ENCODE measurements at regions not wholly inside any gene's neighbourhood (a gene's known extent, or its start where the extent isn't known, plus 50 kb on each side); places are given as distances from the start of the nearest gene placed in this dataset.

DNA sequence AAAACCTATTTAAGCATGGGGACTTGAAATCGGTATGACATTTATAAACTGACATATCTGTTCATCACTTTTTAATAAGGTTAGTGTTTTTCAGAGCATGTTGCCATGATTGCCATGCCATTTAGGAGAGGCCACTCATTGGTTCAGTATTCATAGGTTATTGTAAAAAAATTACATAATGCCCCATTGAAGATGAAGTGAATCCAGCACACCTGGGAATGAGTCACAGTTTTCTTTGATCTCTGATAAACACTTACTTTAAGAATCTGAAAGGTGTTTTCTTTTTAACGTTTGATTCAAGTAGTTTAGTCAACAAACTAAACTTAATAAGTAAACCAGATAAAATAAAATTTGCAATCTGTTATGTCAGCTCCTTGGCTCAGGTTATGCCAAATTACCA is 278.3 kb downstream of the ARL4A start:
- no peak for TF ChIP-seq ARNT (IDR thresholded peaks at IDR 0.05)
- no peak for TF ChIP-seq FOXM1 (IDR thresholded peaks at IDR 0.05; ENCODE audit: borderline replicate concordance)
- TF ChIP-seq BHLHE40 (IDR thresholded peaks at IDR 0.05; ENCODE audit: borderline replicate concordance), result no peak
- no peak for TF ChIP-seq L3MBTL2 (conservative IDR thresholded peaks at IDR 0.05)
- TF ChIP-seq TARDBP (IDR thresholded peaks at IDR 0.05), result no peak
- no peak for TF ChIP-seq SP1 (IDR thresholded peaks at IDR 0.05)

Measured in HEK293T (cell line).